ENCODE measurements at regions not wholly inside any gene's neighbourhood (a gene's known extent, or its start where the extent isn't known, plus 50 kb on each side); places are given as distances from the start of the nearest gene placed in this dataset.

DNA sequence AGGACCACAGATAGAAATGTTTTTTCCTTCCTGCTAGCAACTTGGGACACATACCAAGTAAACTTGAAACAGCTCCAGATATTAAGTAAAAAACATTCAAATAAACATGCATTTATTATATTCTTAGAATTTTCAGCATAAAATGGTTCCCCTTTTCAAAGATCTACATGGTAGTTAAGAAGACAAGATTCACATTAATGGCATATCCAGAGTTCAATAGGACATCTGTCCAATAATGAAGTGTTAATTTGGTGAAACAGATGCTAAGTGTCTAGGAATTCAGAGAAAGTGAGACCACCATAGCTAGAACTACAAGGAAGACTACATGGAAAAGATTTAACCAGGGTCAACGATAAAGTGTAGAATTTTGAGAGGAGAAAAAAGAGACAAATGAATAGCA lies 184.9 kb downstream of the COL12A1 start:
- H3K27me3 ChIP-seq (ENCODE audit: insufficient read depth), result no peaks in the 10 kb centered on the region
- Mint-ChIP-seq H3K4me3 (no peak overlapping the region), H3K27me3 (ENCODE audit: insufficient read depth, low read depth, poor library complexity) (no peaks in the 10 kb centered on the region), H3K4me1 (no peaks in the 10 kb centered on the region), H3K9me3 (peaks cover 12% of the 10 kb centered on the region; the same call in 2 of the 3 replicates), H3K27ac (no peak overlapping the region), H3K36me3 (ENCODE audit: low read depth) (no peaks in the 10 kb centered on the region)
- DNase-seq (ENCODE audit: low spot score), result no peak
- no peak overlapping the region for H3K27ac ChIP-seq (ENCODE audit: low read depth)
- H4K20me1 ChIP-seq (replicated peaks; ENCODE audit: insufficient read depth), result no peaks in the 10 kb centered on the region
- H3K4me2 ChIP-seq, result no peak overlapping the region
- H3K4me3 ChIP-seq, result no peak overlapping the region
- no peaks in the 10 kb centered on the region for H3F3A ChIP-seq (replicated peaks; ENCODE audit: low read depth)
- no peak for TF ChIP-seq EZH2phosphoT487 (IDR thresholded peaks at IDR 0.05; ENCODE audit: unreplicated experiment)
- TF ChIP-seq POLR2AphosphoS5 (IDR thresholded peaks at IDR 0.05; ENCODE audit: low read depth), result no peak
- no peak for TF ChIP-seq CREB1 (CRISPR knock-in tag; IDR thresholded peaks at IDR 0.05; ENCODE audit: low read depth)
- no peak for TF ChIP-seq STAT1 (IDR thresholded peaks at IDR 0.05; ENCODE audit: unreplicated experiment)
- TF ChIP-seq, protein P1, sequence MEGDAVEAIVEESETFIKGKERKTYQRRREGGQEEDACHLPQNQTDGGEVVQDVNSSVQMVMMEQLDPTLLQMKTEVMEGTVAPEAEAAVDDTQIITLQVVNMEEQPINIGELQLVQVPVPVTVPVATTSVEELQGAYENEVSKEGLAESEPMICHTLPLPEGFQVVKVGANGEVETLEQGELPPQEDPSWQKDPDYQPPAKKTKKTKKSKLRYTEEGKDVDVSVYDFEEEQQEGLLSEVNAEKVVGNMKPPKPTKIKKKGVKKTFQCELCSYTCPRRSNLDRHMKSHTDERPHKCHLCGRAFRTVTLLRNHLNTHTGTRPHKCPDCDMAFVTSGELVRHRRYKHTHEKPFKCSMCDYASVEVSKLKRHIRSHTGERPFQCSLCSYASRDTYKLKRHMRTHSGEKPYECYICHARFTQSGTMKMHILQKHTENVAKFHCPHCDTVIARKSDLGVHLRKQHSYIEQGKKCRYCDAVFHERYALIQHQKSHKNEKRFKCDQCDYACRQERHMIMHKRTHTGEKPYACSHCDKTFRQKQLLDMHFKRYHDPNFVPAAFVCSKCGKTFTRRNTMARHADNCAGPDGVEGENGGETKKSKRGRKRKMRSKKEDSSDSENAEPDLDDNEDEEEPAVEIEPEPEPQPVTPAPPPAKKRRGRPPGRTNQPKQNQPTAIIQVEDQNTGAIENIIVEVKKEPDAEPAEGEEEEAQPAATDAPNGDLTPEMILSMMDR (conservative IDR thresholded peaks at IDR 0.05; ENCODE audit: low read depth in 2 of 2), result no peak
- no peak for TF ChIP-seq JUNB (IDR thresholded peaks at IDR 0.05; ENCODE audit: unreplicated experiment)
- TF ChIP-seq, protein P2, sequence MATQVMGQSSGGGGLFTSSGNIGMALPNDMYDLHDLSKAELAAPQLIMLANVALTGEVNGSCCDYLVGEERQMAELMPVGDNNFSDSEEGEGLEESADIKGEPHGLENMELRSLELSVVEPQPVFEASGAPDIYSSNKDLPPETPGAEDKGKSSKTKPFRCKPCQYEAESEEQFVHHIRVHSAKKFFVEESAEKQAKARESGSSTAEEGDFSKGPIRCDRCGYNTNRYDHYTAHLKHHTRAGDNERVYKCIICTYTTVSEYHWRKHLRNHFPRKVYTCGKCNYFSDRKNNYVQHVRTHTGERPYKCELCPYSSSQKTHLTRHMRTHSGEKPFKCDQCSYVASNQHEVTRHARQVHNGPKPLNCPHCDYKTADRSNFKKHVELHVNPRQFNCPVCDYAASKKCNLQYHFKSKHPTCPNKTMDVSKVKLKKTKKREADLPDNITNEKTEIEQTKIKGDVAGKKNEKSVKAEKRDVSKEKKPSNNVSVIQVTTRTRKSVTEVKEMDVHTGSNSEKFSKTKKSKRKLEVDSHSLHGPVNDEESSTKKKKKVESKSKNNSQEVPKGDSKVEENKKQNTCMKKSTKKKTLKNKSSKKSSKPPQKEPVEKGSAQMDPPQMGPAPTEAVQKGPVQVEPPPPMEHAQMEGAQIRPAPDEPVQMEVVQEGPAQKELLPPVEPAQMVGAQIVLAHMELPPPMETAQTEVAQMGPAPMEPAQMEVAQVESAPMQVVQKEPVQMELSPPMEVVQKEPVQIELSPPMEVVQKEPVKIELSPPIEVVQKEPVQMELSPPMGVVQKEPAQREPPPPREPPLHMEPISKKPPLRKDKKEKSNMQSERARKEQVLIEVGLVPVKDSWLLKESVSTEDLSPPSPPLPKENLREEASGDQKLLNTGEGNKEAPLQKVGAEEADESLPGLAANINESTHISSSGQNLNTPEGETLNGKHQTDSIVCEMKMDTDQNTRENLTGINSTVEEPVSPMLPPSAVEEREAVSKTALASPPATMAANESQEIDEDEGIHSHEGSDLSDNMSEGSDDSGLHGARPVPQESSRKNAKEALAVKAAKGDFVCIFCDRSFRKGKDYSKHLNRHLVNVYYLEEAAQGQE (IDR thresholded peaks at IDR 0.05; ENCODE audit: unreplicated experiment), result no peak
- H3K4me1 ChIP-seq (ENCODE audit: insufficient read depth), result no peaks in the 10 kb centered on the region
- no peak overlapping the region for H2AFZ ChIP-seq
- 0 out of 2 replicates have a peak, but pooled peaks cover 3% of the 10 kb centered on the region for H3K9me2 ChIP-seq (ENCODE audit: insufficient read depth)
- no peak for ATAC-seq
- H3K79me2 ChIP-seq (replicated peaks; ENCODE audit: insufficient read depth), result no peaks in the 10 kb centered on the region
- no peaks in the 10 kb centered on the region for H3K36me3 ChIP-seq (ENCODE audit: insufficient read depth)

GRCh38 chr6:75020376-75020775 lies 185.5 kb downstream of the COL12A1 start:
- Mint-ChIP-seq H3K36me3 (ENCODE audit: low read depth) (no peaks in the 10 kb centered on the region; the same call in 2 of the 3 replicates), H3K27ac (no peak overlapping the region), H3K4me1 (no peaks in the 10 kb centered on the region), H3K27me3 (ENCODE audit: insufficient read depth, low read depth, poor library complexity) (no peaks in the 10 kb centered on the region), H3K9me3 (peaks cover 12% of the 10 kb centered on the region; the same call in 2 of the 3 replicates), H3K4me3 (no peak overlapping the region)
- no peak overlapping the region for H3K4me2 ChIP-seq
- H3K27ac ChIP-seq (ENCODE audit: low read depth), result no peak overlapping the region
- H3K79me2 ChIP-seq (replicated peaks; ENCODE audit: insufficient read depth), result no peaks in the 10 kb centered on the region
- H3K36me3 ChIP-seq (ENCODE audit: insufficient read depth), result no peaks in the 10 kb centered on the region
- ATAC-seq, result no peak
- H3F3A ChIP-seq (replicated peaks; ENCODE audit: low read depth), result no peaks in the 10 kb centered on the region
- H4K20me1 ChIP-seq (replicated peaks; ENCODE audit: insufficient read depth), result no peaks in the 10 kb centered on the region
- H2AFZ ChIP-seq, result no peak overlapping the region
- H3K4me1 ChIP-seq (ENCODE audit: insufficient read depth), result no peaks in the 10 kb centered on the region
- no peak overlapping the region for H3K4me3 ChIP-seq
- 0 out of 2 replicates have a peak, but pooled peaks cover 3% of the 10 kb centered on the region for H3K9me2 ChIP-seq (ENCODE audit: insufficient read depth)
- H3K27me3 ChIP-seq (ENCODE audit: insufficient read depth), result no peaks in the 10 kb centered on the region
- DNase-seq (ENCODE audit: low spot score), result no peak
- no peak for TF ChIP-seq ZNF331 (CRISPR knock-in tag; IDR thresholded peaks at IDR 0.05; ENCODE audit: low read depth)
- TF ChIP-seq ETS1 (IDR thresholded peaks at IDR 0.05), result no peak
- TF ChIP-seq JUNB (IDR thresholded peaks at IDR 0.05; ENCODE audit: unreplicated experiment), result no peak
- TF ChIP-seq EZH2 (IDR thresholded peaks at IDR 0.05; ENCODE audit: low read depth, unreplicated experiment), result no peak
- TF ChIP-seq, protein P2 (IDR thresholded peaks at IDR 0.05; ENCODE audit: unreplicated experiment), result no peak
- TF ChIP-seq POLR2AphosphoS5 (IDR thresholded peaks at IDR 0.05; ENCODE audit: low read depth), result no peak

Measured in GM23338 (cell line).